Suprapubic skin (tissue), 4 donors: ENCODE measurements at regions not wholly inside any gene's neighbourhood (a gene's known extent, or its start where the extent isn't known, plus 50 kb on each side); places are given as distances from the start of the nearest gene placed in this dataset.

Source experiments
- DNase-seq, 2 donors: peaks; one replicate each; pipeline ENCODE4 v3.0.0-alpha.2; 2019; ENCODE audit warnings: low spot score in 2 of 2
- H3K27ac ChIP-seq: fragments of 200-600 bp; sonication (generic); one replicate; pipeline ENCODE4 v1.5.1; 2019
- H3K27me3 ChIP-seq: fragments of 200-600 bp; sonication (generic); one replicate; pipeline ENCODE4 v1.5.1; 2019
- H3K36me3 ChIP-seq: fragments of 200-600 bp; sonication (generic); one replicate; pipeline ENCODE4 v1.5.1; 2019
- H3K4me1 ChIP-seq: fragments of 200-600 bp; sonication (generic); one replicate; pipeline ENCODE4 v1.5.1; 2019
- H3K4me3 ChIP-seq: fragments of 200-600 bp; sonication (generic); one replicate; pipeline ENCODE4 v1.5.1; 2019; ENCODE audit warnings: mild to moderate bottlenecking
- H3K9me3 ChIP-seq: fragments of 200-600 bp; sonication (generic); one replicate; pipeline ENCODE4 v1.5.1; 2019
- CTCF ChIP-seq, 2 donors: fragments of 200-600 bp in 1 of 2; fragments of 450-650 bp in 1 of 2; sonication (generic) in 1 of 2; IDR thresholded peaks; one replicate each; pipeline ENCODE4 v1.5.1; 2016 to 2019; ENCODE audit warnings: antibody characterized with exemption in 2 of 2, mild to moderate bottlenecking in 1 of 2, moderate library complexity in 1 of 2
- EP300 ChIP-seq: sonication (generic); formaldehyde crosslinking; IDR thresholded peaks from one replicate; pipeline ENCODE4 v1.6.1; 2017; ENCODE audit warnings: antibody characterized with exemption
- POLR2A ChIP-seq, 2 donors: fragments of 450-650 bp; IDR thresholded peaks; one replicate each; pipeline ENCODE4 v1.6.1; 2017; ENCODE audit warnings: antibody characterized with exemption in 2 of 2, mild to moderate bottlenecking in 2 of 2, moderate library complexity in 2 of 2
- POLR2AphosphoS5 ChIP-seq, 3 donors: sonication (generic); formaldehyde crosslinking; IDR thresholded peaks; one replicate each; pipeline ENCODE4 v1.6.1; 2017; ENCODE audit warnings: antibody characterized with exemption in 3 of 3
- WGBS: methylation state at CpG from one replicate; pipeline ENCODE4 v1.1.5; 2018; 5-methylcytosine and 5-hydroxymethylcytosine counted together

- no peak for TF ChIP-seq POLR2AphosphoS5 (IDR thresholded peaks at IDR 0.05)
- no peak for TF ChIP-seq POLR2A (IDR thresholded peaks at IDR 0.05)
- no peak for TF ChIP-seq EP300
- no peak for TF ChIP-seq CTCF (IDR thresholded peaks at IDR 0.05)
- no peaks in the 10 kb centered on the region for H3K9me3 ChIP-seq
- H3K27me3 ChIP-seq, result no peaks in the 10 kb centered on the region
- no peak overlapping the region for H3K27ac ChIP-seq
- peaks cover 29% of the 10 kb centered on the region for H3K4me1 ChIP-seq
- no peak overlapping the region for H3K4me3 ChIP-seq
- no peak for DNase-seq
- WGBS, result 90% methylated on average over 11 of the region's 11 CpGs
- H3K36me3 ChIP-seq, result no peaks in the 10 kb centered on the region
Observed at GRCh38 chr12:124711344-124711743, 143.9 kb upstream of the NCOR2 start.

DNA sequence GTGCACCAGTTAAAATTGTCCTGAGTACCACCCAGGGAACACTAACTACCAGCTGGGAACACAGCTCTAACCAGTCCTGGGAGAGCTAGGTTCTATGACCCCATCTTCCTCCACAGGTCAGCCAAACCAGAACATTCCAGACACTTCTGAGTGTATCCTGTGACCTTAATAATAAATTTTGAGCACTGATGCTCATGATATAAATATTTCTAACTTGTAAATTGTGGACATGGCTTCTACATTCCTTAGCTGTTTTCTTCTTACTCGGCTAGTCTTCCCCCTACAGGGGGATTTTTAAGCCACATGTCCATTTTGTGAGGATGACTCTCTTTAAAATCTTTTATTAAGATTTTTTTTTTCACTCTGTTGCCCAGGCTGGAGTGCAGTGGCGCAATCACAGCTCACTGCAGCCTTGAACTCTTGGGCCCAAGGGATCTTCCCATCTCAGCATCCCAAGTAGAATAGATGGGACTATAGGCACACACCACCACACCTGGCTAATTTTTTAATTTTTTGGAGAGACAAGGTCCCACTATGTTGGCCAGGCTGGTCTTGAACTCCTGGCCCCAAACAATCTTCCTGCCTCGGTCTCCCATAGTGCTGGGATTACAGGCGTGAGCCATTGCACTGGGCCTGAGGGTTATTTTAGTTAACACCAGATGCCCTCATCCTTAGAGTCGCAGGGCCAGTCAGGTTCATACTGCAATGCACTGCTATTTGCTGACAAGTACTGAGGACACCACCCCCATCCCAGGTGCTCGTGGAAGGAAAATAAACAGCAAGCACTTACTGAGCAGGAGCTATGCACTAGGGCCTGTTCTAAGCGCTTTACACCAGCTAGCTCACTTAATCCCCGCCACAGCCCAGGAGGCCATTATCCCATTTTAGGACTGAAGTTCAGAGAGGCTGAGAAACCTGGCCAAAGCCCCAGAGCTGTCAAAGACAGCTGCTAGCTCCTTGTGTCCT, 142.6 kb upstream of the NCOR2 start:
- 87% methylated on average over 8 of the region's 8 CpGs for WGBS
- H3K36me3 ChIP-seq, result no peaks in the 10 kb centered on the region
- no peaks in the 10 kb centered on the region for H3K9me3 ChIP-seq
- no peaks in the 10 kb centered on the region for H3K27me3 ChIP-seq
- H3K4me1 ChIP-seq, result peaks cover 15% of the 10 kb centered on the region
- H3K4me3 ChIP-seq, result no peak overlapping the region
- DNase-seq, result no peak
- H3K27ac ChIP-seq, result no peak overlapping the region
- TF ChIP-seq CTCF (IDR thresholded peaks at IDR 0.05) (peak in 1 of 2 donors; percentile 7), POLR2AphosphoS5 (IDR thresholded peaks at IDR 0.05) (no peak)

DNA sequence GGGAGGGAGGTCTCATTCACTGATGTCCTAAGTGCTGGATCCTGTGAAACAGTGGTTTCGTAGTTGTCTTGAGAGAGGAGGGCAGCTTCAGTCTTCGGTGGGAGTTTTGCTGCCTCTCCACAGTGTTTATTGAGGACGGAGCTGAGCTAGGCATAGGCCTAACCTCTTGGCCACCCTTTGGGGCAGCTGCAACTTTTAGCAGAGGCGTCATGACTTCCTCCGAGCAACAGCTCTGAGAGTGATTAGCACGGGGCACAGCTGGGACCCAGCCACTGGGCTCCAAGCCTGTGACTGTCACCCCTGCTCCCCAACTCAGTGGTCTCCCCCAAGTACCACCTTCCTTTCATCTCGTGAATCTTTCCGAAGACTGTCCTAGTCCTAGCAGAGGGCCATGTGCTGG, 139.9 kb upstream of the NCOR2 start:
- Histone ChIP-seq H3K4me1 (no peaks in the 10 kb centered on the region), H3K27me3 (no peaks in the 10 kb centered on the region), H3K27ac (no peak overlapping the region), H3K36me3 (no peaks in the 10 kb centered on the region), H3K9me3 (no peaks in the 10 kb centered on the region), H3K4me3 (no peak overlapping the region)
- 99% methylated on average over 6 of the region's 8 CpGs for WGBS
- TF ChIP-seq EP300 (no peak), CTCF (IDR thresholded peaks at IDR 0.05) (no peak), POLR2A (IDR thresholded peaks at IDR 0.05) (no peak), POLR2AphosphoS5 (IDR thresholded peaks at IDR 0.05) (no peak)
- no peak for DNase-seq

DNA sequence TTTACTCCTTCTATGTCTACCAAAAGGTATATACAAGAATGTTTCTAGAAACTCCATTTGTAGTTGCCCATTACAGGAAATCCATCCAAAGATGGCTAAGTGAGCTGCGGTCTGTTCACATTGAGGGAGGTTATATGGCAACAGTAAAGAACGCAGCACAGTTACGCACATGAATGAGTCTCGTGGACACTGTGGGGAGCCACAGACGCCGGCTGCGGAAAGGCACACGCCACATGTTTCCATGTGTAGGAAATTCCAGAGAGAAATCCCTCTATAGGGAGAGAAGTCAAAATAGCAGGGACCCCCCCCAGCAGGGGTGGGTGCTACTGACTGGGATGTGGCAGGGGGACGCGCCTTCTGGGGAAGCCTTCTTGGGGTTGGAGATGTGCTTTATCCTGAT, 139.0 kb upstream of the NCOR2 start:
- Histone ChIP-seq H3K27ac (no peak overlapping the region), H3K27me3 (no peaks in the 10 kb centered on the region), H3K36me3 (no peaks in the 10 kb centered on the region), H3K4me1 (peaks cover 4% of the 10 kb centered on the region), H3K9me3 (no peaks in the 10 kb centered on the region), H3K4me3 (no peak overlapping the region)
- TF ChIP-seq POLR2A (IDR thresholded peaks at IDR 0.05), result no peak
- TF ChIP-seq CTCF (IDR thresholded peaks at IDR 0.05), result no peak
- TF ChIP-seq POLR2AphosphoS5 (IDR thresholded peaks at IDR 0.05), result no peak
- no peak for TF ChIP-seq EP300
- DNase-seq, result no peak
- 94% methylated on average over 10 of the region's 10 CpGs for WGBS

- no peak for TF ChIP-seq CTCF (IDR thresholded peaks at IDR 0.05)
- TF ChIP-seq EP300, result no peak
- TF ChIP-seq POLR2A (IDR thresholded peaks at IDR 0.05), result no peak
- no peak for TF ChIP-seq POLR2AphosphoS5 (IDR thresholded peaks at IDR 0.05)
- H3K27ac ChIP-seq, result no peak overlapping the region
- no peak for DNase-seq
- H3K36me3 ChIP-seq, result no peaks in the 10 kb centered on the region
- 69% methylated on average over 11 of the region's 11 CpGs for WGBS
- H3K27me3 ChIP-seq, result no peaks in the 10 kb centered on the region
- H3K4me1 ChIP-seq, result peaks cover 9% of the 10 kb centered on the region
- no peak overlapping the region for H3K4me3 ChIP-seq
- no peaks in the 10 kb centered on the region for H3K9me3 ChIP-seq
Observed at GRCh38 chr12:124705545-124706138, 138.2 kb upstream of the NCOR2 start.
